Fibroblast of skin of back (primary cell): ENCODE measurements at regions not wholly inside any gene's neighbourhood (a gene's known extent, or its start where the extent isn't known, plus 50 kb on each side); places are given as distances from the start of the nearest gene placed in this dataset.

Experiments used
- DNase-seq: peaks from one replicate; pipeline ENCODE4 v3.0.0-alpha.2; 2013

GRCh38 chr5:40413743-40414142 lies 266.0 kb upstream of the PTGER4 start:
- DNase-seq, result peak; percentile 71

- DNase-seq, result no peak
Observed at GRCh38 chr5:40412771-40413170, 266.9 kb upstream of the PTGER4 start.

GRCh38 chr5:40410964-40411635 lies 268.6 kb upstream of the PTGER4 start:
- DNase-seq, result peak; percentile 59

GRCh38 chr5:40410231-40410861 lies 269.4 kb upstream of the PTGER4 start:
- peak; percentile 73 for DNase-seq

- DNase-seq, result no peak
Observed at GRCh38 chr5:40409601-40410000, 270.1 kb upstream of the PTGER4 start.

- DNase-seq, result no peak
Observed at GRCh38 chr5:40406741-40407211, 272.9 kb upstream of the PTGER4 start.

- no peak for DNase-seq
Observed at GRCh38 chr5:40405996-40406740, 273.5 kb upstream of the PTGER4 start.

GRCh38 chr5:40405230-40405629 lies 274.5 kb upstream of the PTGER4 start:
- peak; percentile 35 for DNase-seq

- no peak for DNase-seq
Observed at GRCh38 chr5:40404613-40405012, 275.1 kb upstream of the PTGER4 start.

- DNase-seq, result no peak
Observed at GRCh38 chr5:40402007-40402364, 277.7 kb upstream of the PTGER4 start.

- peak; percentile 76 for DNase-seq
Observed at GRCh38 chr5:40401284-40402006, 278.3 kb upstream of the PTGER4 start.

GRCh38 chr5:40400245-40400644 lies 279.5 kb upstream of the PTGER4 start:
- no peak for DNase-seq

GRCh38 chr5:40399349-40399748 lies 280.4 kb upstream of the PTGER4 start:
- peak; percentile 64 for DNase-seq

GRCh38 chr5:40397976-40398375 lies 281.7 kb upstream of the PTGER4 start:
- no peak for DNase-seq

GRCh38 chr5:40397091-40397490 lies 282.6 kb upstream of the PTGER4 start:
- no peak for DNase-seq

GRCh38 chr5:40396317-40396716 lies 283.4 kb upstream of the PTGER4 start:
- DNase-seq, result no peak

- no peak for DNase-seq
Observed at GRCh38 chr5:40395251-40395650, 284.5 kb upstream of the PTGER4 start.

- DNase-seq, result no peak
Observed at GRCh38 chr5:40394698-40395097, 285.0 kb upstream of the PTGER4 start.

GRCh38 chr5:40391642-40392041 lies 288.1 kb upstream of the PTGER4 start:
- no peak for DNase-seq

- DNase-seq, result no peak
Observed at GRCh38 chr5:40390281-40391149, 289.2 kb upstream of the PTGER4 start.

GRCh38 chr5:40389591-40389990 lies 290.1 kb upstream of the PTGER4 start:
- no peak for DNase-seq

GRCh38 chr5:40386289-40386688 lies 293.4 kb upstream of the PTGER4 start:
- peak; percentile 41 for DNase-seq
